Bone marrow (tissue), 2 donors: ENCODE measurements at regions not wholly inside any gene's neighbourhood (a gene's known extent, or its start where the extent isn't known, plus 50 kb on each side); places are given as distances from the start of the nearest gene placed in this dataset.

Experiments used
- DNase-seq, 2 donors: peaks; one replicate each; lab custom pipeline; 2025; lab: John Stamatoyannopoulos, UW

DNA sequence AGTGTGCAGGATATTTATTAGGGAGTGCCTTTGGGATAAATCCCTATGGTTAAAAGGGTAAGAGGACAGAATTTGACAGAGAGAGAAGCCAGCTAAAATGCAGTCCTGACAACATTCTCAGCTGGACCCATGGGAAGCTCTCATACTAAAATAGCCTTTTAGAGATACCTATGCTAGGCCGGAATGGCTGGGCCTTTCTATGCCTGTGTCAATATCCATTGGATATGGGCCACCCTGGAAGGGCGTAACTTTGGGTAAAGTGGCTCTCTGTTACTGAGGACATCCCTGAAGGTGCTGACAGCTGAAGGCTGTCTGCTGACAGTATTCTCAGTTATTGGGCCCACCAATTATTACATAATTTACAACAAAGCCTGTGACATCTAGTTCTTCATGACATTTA lies 613.0 kb upstream of the B3GALT2 start:
- no peak for DNase-seq

DNA sequence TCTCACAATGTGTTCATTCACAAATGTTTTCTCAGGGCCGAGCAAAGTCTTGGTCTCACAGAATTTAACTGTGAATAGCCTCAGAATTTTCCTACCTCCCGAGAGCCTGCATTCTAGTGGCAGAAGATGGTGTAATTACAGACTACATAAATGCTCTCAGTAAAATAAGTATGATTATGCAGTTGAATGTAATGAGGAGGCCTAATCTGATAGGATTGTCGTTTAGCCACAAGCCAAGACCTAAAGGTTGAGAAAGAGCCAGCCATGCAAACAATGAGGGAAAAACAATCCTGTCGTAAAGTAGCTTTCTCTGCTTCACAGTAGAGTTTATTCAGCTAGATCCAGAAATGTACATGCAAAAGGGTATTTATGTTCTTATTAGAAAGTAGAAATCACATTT lies 607.8 kb upstream of the B3GALT2 start:
- no peak for DNase-seq

DNA sequence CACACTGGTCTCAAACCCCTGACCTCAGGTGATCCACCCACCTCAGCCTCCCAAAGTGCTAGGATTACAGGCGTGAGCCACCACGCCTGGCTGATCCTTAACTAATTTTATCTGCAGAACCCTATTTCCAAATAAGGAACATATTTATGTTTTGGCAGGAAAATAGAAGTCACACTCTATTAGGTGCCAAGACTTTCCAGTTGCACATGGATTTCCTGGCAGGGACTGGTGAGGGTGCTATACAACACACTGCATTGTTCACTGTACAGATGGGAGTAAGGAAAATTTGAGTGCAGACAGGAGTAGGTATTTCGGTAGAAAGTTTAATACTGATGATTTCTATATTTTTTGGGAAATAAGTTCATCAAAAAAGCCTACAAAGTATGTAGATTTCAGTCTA lies 605.3 kb upstream of the B3GALT2 start:
- DNase-seq = no peak

DNA sequence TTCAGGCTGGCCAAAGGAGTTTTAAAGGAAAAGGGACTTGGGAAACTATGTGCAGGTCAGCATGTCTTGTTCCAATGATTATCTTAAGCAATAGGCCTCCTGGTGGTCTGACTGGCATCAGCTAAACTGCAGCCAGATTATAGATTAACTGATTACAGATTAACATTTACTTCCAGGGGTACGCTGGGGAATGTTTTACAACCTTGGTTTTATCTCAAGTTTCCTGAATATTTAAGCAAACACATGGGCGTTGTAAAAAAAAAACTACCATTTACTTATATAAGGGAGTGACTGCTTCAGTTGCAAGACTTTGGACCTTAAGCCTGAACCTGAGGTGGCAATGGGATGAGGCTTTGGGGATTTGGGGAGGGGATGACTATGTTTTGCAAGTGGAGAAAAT lies 600.6 kb upstream of the B3GALT2 start:
- no peak for DNase-seq

DNA sequence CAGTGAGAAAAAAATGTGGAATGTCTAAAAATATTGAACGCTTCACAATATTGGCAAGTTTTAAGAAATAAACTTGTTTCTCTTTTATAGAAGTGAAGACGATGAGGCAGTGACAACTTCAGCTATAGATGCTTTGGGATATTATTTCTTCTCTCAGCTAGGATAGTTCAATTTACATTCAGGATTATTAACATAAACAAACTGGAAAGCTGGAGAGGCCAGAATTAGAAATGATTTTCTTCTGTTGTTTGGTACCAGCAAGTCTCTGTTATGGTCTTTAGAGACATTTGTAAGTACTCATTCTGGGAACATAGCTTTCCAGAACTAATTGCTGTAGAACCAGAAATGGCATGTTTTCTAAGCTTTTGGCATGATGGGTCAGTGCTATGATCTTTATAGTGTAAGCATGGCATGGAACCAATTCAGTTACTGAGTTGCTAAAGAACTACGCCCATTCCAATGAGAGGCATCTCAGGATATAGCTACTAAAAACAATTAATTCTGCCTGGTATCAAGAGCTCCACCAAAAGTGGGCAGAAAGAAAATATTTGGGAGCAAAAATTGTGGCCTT lies 599.5 kb upstream of the B3GALT2 start:
- no peak for DNase-seq

DNA sequence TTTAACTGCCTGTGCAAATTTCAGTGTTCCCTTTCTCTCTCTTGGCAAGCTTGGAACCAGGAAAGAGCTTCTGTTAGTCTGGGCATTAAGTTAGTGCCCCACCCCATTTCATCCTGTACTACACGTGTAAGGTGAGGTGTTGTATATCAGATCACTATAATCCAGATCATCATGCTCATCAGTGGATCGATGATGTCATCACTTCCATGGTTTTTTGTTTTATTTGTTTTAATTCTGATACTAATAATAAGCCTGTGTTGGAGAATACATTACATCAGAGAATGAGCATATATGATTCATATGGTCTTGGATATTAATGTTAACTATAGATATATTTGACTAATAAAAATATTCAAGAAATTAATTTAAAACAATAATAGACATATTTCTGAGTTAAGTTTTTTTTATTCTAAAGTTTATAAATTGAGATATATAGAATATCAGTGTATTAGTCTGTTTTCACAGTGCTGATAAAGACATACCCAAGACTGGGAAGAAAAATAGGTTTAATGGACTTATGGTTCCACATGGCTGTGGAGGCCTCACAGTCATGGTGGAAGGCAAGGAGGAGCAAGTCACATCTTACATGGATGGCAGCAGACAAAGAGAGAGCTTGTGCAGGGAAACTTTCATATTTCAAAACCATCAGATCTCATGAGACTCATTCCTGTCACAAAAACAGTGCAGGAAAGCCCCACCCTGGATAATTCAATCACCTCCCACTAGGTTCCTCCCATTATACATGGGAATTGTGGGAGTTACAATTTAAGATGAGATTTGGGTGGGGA lies 588.3 kb upstream of the B3GALT2 start:
- DNase-seq = no peak

DNA sequence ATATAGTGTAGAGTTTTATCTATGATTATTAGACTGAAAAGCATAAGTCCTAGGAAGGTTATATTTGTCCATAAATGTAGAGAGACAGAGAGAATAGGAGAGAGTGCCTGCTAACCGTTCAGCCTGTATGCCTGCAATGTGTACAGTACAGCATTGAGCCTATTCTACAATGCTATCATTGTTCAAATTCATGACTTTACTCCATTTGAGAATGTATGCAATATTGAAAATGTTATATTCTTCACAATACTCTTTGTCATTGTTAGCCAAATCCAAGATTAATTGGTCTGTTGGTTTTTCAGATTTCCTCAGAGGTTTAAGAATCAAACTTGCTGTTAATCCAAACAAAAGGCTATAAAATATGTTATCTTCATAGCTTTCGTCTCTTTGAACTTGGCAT lies 585.2 kb upstream of the B3GALT2 start:
- no peak for DNase-seq

DNA sequence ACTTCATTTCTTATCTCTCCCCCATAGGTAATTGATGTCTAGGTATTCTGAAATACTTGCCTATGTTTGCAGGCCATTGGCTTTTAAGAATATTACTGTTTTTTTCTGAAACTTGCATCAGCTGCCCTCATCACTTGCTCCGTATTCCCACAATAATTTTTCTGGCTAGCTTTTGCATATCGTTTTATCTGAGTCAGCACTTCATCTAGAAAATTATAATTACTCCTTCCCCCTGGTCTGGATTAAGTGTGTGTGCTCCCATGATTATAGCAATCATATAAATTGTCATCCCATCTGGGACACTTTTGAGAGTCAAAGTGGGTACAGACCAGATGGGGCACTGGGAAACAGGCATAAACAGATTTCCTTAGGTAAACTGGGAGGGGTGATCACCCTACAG lies 583.2 kb upstream of the B3GALT2 start:
- no peak for DNase-seq

DNA sequence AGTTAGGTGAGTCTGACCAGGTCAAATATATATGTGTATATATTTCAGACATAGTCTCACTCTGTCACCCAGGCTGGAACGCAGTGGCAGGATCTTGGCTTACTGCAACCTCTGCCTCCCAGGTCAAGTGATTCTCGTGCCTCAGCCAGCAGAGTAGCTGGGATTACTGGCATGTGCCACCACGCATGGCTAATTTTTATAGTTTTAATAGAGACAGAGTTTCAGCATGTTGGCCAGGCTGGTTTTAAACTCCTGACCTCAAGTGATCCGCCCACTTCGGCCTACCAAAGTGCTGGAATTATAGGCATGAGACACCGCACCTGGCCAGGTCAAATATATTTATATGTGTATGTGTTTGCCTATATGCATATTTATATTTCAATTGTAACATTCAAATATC lies 581.5 kb upstream of the B3GALT2 start:
- no peak for DNase-seq

DNA sequence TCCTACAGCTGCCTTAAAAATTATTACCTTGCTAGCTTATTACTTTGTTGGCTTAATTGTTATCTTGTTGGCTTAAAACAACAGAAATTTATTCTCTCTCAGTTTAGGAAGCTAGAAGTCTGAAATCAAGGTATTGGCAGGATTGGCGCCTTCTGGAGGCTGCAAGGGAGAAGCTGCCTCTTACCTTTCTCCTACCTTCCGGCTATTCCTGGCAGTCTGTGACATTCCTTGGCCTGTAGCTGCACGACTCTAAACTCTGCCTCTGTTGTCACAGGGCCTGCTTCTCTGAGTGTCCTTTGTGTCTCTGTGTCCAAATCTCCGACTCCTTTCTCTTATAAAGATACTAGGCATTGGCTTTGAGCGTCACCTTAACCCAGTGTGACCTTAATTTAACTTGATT lies 579.9 kb upstream of the B3GALT2 start:
- DNase-seq = no peak

DNA sequence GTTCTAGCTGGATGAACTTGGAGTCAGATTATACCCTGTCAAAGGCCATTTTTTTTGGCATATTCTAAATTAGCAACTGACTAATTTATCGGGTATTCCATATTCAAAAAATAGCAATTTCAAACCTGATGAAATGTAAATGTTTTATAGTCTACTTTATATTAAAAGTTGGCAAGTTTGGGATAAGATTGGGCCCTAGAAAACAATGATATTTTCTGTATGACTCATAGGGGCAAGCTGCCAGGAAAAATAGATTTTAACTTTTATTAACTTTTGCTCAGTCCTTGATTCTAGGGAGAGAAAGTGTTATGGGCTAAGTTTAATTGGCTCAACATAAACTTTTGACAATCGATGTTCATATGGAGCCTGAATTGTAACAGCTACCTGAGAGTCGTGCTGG lies 576.9 kb upstream of the B3GALT2 start:
- DNase-seq = no peak

DNA sequence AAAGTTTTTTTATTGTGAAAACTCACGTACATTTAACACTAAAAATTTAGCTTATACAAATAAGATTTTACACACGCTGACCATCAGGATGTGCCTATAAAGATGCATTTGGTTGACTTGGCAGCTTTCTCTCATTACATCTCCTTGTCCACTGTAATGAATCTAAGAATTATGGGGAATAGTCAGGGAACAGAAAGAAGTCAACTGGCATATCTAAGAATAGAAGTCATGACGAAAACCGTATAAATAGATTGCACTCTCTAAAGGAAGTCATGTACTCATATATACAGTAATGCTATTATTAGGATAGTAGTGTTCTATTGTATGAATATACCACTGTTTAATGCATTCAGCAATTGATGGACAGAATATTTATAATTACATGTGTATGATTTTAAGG lies 575.8 kb upstream of the B3GALT2 start:
- DNase-seq = no peak

DNA sequence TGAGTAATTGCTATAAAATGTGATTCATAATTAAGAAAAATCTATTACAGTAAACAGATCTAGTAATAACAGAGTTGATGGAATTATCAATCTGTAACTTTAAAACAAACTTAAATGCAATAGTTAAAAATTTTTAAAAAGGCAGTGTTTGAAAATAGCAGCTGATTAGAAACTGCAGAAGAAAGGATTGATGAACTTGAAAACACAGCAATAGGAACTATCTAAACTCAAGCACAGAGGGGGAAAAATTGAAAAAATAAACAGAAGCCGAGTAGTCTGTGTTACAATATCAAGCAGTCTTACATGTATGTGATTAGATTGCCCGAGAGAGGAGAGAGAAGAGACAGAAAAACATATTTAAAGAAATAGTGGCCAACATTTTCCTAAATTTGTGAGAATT lies 569.0 kb upstream of the B3GALT2 start:
- DNase-seq = no peak

DNA sequence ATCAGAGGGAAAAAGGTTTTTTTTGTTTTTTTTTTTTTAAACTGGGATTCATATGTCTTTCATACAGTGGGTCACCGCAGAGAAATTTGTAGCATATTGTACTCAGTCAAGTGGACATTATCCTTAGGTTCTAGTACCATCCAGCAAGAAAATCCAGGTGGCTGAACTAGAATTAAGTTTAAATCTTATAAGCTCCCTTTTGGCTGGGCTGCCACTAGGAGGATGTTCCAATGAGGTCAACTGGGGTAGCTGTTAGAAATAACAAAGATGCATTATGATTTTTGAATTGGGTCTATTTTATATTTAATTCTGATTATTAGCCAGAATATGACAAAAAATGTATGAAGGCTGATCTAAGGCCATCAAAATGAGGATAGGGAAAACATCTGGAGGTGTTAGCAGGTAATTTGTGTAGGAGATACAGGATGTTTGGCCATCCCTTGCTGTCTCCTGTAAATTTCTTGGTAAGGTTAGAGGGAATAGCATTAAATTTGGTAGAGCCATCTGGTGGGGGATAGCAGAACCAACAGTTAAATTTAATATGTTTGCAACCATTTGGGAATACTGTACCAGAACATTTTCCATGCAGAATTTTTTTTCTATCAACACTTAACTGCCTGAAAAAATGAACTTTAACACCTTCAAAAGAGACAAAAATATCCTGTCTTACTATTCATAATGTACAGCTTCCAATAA lies 568.5 kb upstream of the B3GALT2 start:
- DNase-seq = no peak

DNA sequence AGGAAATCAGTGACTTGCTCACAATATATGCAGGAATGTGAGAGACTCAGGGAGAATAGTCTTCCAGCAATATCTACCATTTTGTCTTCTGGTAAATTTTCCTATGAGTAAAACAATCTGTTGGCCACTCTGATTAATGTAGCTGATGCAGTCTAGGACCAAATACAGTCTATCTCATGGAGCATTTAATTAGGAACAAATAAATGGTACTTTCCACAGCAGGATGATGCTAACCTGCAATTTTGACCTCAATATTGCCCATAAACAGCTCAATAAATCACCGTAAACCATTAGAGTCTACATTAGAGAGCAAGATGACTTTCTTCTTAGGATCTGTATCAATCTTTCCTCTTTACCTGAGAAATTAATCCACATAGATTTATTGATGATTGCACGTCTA lies 567.7 kb upstream of the B3GALT2 start:
- DNase-seq = no peak

DNA sequence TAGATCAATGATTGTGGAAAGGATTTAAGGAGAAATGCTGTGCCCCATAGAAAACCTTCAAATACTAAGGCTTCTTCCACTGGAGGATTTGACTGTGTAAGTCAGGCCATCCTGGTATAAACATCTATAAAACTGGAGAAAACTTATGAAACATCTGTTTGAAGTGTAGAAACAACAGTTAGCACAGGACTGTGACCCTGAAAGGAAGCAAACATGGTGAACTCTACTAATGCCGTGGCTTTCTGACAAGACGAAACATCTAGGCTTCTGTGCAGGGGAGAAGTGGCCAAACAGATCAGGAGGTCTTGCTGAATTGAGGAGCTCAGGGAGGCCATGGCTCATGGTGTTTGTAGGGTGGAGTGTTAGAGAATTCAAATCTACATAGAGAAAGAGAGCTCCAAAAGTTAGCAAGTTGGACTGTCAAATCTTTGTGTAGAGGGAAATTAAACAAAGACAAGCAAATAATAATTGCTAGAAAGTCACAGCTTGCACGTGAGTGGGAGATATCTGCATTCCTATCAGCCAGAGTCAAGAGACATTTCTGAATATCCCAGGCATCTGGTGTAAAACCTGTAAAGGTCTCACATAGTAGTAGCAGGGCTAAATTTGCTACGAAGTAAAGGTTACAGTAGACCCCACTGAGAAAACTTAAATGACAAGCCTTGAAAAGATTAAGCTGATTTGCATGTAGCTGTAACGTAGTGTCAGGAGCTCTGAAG lies 566.8 kb upstream of the B3GALT2 start:
- no peak for DNase-seq

DNA sequence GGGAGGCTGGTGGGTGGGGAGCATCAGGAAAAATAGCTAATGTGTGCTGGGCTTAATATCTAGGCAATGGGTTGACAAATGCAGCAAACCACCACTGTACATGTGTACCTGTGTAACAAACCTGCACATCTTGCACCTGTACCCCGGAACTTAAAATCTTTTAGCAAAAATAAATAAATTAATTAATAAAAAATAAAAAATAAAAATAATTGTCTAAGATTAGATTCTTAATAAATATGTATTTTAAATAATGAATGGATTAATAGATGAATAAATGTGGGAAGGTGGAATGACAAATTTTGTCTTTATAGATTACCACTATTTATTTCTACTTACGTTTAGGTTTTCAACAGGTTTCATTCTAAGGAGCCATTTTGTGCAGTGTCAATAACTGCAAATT lies 563.5 kb upstream of the B3GALT2 start:
- no peak for DNase-seq

DNA sequence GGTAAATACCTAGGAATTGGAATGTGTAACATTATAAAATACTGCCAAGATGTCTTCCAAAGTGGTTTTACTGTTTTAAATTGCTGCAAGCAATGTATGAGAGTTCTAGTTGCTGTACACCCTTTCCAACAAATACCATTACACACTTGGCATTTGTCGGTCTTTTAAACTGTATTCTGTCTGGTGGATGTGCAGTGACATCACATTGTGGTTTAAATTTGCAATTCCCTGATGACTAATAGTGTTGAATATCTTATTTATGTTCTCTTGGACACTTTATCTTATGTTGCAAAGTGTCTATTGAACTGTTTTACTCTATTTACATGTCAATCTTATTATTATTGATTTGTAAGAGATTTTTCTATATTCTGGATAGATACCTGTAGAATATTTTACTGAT lies 561.2 kb upstream of the B3GALT2 start:
- no peak for DNase-seq

DNA sequence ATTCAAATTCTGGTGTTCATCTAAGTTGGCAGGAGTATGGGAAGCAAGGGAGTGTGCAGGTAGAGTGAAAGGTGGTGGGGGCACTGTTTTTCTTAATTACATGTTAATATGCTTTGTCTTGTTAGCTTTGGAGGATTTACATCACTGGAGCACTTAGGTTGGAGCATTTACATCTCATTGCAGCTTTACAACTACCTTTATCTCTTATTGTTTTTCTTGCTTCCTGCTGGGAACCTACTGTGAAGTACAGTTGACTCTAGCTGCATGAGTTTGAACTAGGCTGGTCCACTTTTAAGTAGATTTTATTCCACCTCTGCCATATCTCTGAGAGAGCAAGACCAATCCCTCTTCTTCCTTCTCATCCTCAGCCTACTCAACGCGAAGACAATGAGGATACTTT lies 554.8 kb upstream of the B3GALT2 start:
- DNase-seq = no peak

DNA sequence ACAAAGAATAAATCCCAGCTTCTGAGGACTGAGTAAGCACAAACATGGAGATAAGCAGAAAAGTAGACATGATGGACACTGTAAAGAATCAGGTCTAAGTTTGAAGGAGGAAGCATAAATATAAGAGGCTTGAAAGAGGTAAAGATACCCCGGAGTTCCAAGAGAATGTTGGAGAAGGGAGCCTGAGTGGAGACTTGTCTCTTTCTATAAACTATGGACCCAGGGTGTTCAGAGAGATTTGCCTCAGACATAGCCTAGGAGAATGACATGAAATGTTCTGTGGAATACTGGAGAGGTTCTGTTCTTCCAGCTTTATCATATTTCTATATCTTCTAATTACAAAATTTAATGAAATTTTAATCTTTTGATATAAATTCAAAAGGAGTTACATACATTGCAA lies 554.3 kb upstream of the B3GALT2 start:
- no peak for DNase-seq

DNA sequence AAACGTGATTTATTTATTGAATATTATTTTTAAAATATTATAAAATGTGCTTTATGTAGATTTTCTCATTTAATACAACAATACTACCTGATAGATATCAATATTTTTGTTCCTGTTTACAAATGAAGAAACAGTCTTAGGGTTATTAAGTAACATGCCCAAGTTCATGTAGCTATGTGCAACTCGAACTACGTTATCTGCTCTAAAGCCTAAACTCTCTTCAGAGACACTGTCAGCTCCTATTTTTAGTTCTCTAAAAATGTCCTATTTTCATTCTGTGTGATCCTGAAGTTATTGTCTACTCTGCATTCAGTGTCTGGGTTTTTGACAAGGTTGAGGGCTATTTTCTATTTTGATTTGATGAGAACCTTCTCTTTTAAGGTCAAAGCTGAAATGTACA lies 550.1 kb upstream of the B3GALT2 start:
- no peak for DNase-seq

DNA sequence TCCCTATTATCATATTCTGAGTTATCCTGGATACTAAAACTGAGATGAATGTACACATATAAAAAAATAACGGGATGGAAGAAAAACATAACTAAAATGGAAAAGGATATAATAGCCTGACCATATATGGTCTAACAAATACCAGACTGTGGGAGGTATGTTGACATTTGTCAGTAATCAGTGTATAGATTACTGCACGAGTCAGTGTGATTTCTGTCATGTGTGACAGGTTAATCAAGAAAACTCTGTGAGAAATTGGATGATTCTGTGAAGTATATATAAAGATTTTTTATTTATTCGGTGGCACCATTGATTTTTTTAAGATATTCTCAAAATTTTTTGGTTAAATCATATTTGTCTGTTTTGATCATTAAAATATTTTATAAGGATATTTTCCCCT lies 547.3 kb upstream of the B3GALT2 start:
- no peak for DNase-seq

DNA sequence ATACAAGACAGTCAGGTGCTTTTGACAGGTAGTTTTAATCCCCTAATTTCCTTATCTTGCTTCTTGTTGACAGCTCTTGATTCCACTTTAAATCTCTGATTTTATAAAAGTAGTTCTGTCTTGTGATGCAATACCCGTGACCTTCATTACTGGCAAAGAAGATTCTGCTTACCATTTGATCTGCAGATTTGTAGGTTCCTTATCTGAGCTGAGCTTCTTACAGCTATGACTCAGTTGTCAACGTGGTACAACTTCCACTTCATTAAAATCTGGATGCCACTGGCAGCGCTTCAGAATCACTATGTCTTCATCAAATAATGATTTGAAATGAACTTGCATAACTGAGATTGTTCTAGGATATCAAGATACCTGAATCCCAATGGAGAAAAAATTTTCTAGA lies 543.6 kb upstream of the B3GALT2 start:
- DNase-seq = no peak
